ENCODE measurements at regions not wholly inside any gene's neighbourhood (a gene's known extent, or its start where the extent isn't known, plus 50 kb on each side); places are given as distances from the start of the nearest gene placed in this dataset.

DNA sequence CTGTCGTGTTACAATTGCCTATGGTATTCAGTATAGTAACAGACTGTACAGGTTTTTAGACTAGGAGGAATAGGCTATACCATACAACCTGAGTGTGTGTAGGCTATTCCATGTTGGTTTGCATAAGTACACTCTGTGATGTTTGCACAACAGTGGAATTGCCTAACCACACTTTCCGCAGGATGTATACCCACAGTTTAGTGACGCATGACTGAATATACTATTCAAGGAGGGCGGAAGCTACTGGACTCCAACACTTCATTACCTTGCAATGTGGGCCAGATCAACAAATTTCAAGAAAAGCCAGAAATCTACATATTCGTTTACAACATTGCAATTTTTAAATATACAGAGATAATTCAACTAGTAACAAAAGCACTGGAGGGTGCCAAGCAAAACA is 317.2 kb downstream of the PDGFC start:
- Mint-ChIP-seq H3K36me3 (ENCODE audit: low read depth) (peaks cover 25% of the 10 kb centered on the region), H3K9me3 (peaks cover 10% of the 10 kb centered on the region; the same call in 1 of the 2 replicates), H3K4me1 (ENCODE audit: low read depth) (peaks cover 32% of the 10 kb centered on the region), H3K4me3 (no peak overlapping the region), H3K27me3 (ENCODE audit: insufficient read depth) (no peaks in the 10 kb centered on the region), H3K27ac (no peak overlapping the region)
- no peak for DNase-seq
- TF ChIP-seq, protein P1, sequence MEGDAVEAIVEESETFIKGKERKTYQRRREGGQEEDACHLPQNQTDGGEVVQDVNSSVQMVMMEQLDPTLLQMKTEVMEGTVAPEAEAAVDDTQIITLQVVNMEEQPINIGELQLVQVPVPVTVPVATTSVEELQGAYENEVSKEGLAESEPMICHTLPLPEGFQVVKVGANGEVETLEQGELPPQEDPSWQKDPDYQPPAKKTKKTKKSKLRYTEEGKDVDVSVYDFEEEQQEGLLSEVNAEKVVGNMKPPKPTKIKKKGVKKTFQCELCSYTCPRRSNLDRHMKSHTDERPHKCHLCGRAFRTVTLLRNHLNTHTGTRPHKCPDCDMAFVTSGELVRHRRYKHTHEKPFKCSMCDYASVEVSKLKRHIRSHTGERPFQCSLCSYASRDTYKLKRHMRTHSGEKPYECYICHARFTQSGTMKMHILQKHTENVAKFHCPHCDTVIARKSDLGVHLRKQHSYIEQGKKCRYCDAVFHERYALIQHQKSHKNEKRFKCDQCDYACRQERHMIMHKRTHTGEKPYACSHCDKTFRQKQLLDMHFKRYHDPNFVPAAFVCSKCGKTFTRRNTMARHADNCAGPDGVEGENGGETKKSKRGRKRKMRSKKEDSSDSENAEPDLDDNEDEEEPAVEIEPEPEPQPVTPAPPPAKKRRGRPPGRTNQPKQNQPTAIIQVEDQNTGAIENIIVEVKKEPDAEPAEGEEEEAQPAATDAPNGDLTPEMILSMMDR (IDR thresholded peaks at IDR 0.05) = no peak

DNA sequence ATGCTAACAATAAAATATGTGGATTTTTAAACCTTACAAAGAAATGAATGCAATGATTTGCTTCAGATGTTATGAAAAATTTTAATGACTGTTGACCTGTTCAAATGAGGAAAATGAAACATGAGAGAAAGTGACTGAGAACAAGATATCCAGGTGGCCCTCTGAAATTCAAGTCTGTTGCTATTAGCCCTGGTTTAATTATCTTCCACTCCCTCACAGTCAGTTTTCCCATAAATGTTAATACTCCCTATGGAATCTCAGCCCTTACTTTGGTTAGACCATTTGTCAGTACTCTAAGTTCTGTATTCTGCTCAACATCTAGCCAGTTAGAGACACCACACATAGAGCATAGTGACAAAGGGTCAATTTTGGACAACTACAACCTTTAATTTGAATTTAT is 327.8 kb downstream of the PDGFC start:
- no peaks in the 10 kb centered on the region for H3K9me3 Mint-ChIP-seq
- H3K27ac Mint-ChIP-seq = no peak overlapping the region
- peaks cover 44% of the 10 kb centered on the region for H3K4me1 Mint-ChIP-seq (ENCODE audit: low read depth)
- no peak overlapping the region for H3K4me3 Mint-ChIP-seq
- H3K27me3 Mint-ChIP-seq (ENCODE audit: insufficient read depth) = no peaks in the 10 kb centered on the region
- no peaks in the 10 kb centered on the region for H3K36me3 Mint-ChIP-seq (ENCODE audit: low read depth)
- TF ChIP-seq, protein P1 (IDR thresholded peaks at IDR 0.05) = no peak
- no peak for DNase-seq

DNA sequence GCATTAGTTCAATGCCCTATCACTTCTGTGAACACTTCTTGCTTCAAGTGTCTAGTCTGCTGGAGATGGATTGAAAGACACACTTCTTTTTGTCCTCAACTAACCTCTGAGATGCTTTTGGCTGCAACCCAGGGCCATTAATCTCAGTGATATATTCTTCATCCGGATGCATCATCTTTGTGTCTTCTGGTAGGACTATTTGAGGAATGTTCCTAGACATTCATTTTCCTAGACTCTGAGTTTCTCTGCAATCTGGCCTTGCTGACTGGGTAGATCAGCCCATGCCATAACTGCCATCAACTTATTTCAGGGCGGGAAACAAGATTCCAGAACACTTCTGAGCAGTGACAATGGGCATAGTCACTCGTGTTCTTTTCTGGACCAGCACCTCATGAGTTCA is 329.4 kb downstream of the PDGFC start:
- no peak overlapping the region; the same call in 1 of the 2 replicates for H3K27ac Mint-ChIP-seq
- peak; percentile 39 for DNase-seq
- TF ChIP-seq, protein P1 (IDR thresholded peaks at IDR 0.05) = no peak
- H3K4me3 Mint-ChIP-seq = no peak overlapping the region
- no peaks in the 10 kb centered on the region for H3K27me3 Mint-ChIP-seq (ENCODE audit: insufficient read depth)
- no peaks in the 10 kb centered on the region for H3K9me3 Mint-ChIP-seq
- H3K36me3 Mint-ChIP-seq (ENCODE audit: low read depth) = no peaks in the 10 kb centered on the region
- H3K4me1 Mint-ChIP-seq (ENCODE audit: low read depth) = peaks cover 60% of the 10 kb centered on the region

DNA sequence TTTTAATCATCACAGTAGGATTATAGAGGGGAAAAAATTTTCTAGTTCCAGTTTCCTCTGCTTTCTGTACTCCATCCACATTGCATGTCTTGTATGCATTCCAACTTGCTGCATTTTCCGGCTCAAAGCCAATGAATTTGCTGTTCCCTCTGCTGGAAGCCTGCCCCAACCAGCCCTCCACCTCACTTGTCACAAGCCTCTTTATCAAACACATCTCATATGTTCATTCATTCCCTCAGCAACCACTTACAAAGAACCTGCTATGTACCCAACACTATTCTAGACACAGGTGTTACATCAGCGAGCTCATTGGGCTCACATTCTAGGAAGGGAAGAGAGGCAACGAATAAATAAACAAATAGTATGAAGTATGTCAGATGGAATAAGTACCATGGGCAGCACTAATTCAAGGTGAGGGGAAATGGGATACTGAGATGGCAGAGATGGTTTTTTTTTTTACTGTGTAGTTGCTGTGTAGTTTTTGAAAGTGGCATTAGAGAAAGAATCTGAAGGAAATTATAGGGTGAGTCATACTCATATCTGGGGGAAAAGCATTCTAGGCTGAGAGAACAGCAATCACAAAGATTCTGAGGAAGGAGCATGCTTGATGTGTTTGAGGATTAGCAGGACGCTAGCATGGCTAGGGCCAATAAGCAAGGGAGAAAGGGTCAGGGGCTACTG is 332.5 kb downstream of the PDGFC start:
- Mint-ChIP-seq H3K27me3 (ENCODE audit: insufficient read depth) (no peaks in the 10 kb centered on the region), H3K27ac (peak overlapping the region; percentile 57; the same call in 1 of the 2 replicates), H3K4me3 (peak overlapping the region; percentile 36), H3K36me3 (ENCODE audit: low read depth) (no peaks in the 10 kb centered on the region), H3K9me3 (no peaks in the 10 kb centered on the region), H3K4me1 (ENCODE audit: low read depth) (peaks cover 56% of the 10 kb centered on the region)
- peak; percentile 44 for DNase-seq
- TF ChIP-seq, protein P1 (IDR thresholded peaks at IDR 0.05) = no peak

- TF ChIP-seq, protein P1 (IDR thresholded peaks at IDR 0.05) = no peak
- no peaks in the 10 kb centered on the region for H3K9me3 Mint-ChIP-seq
- DNase-seq = peak; percentile 28
- H3K36me3 Mint-ChIP-seq (ENCODE audit: low read depth) = no peaks in the 10 kb centered on the region
- H3K27ac Mint-ChIP-seq = peak overlapping the region; percentile 57
- peaks cover 56% of the 10 kb centered on the region for H3K4me1 Mint-ChIP-seq (ENCODE audit: low read depth)
- peak overlapping the region; percentile 36 for H3K4me3 Mint-ChIP-seq
- H3K27me3 Mint-ChIP-seq (ENCODE audit: insufficient read depth) = no peaks in the 10 kb centered on the region
Measured at GRCh38 chr4:156638334-156638733, 333.3 kb downstream of the PDGFC start.

All from HFFc6 (cell line).